Prostate gland (tissue), 2 donors: ENCODE measurements at regions not wholly inside any gene's neighbourhood (a gene's known extent, or its start where the extent isn't known, plus 50 kb on each side); places are given as distances from the start of the nearest gene placed in this dataset.

ENCODE experiments used
- POLR2A ChIP-seq: fragments of 450-650 bp; IDR thresholded peaks from one replicate; pipeline ENCODE4 v1.6.1; 2016; ENCODE audit warnings: antibody characterized with exemption, mild to moderate bottlenecking
- POLR2AphosphoS5 ChIP-seq: sonication (generic); formaldehyde crosslinking; IDR thresholded peaks from one replicate; pipeline ENCODE4 v1.6.1; 2017; ENCODE audit warnings: antibody characterized with exemption
- TF ChIP-seq, protein P1 (sequence below), 4 experiments: fragments of 200-600 bp in 2 of 4; fragments of 450-650 bp in 2 of 4; sonication (generic) in 2 of 4; IDR thresholded peaks; 1 replicate in 3 of 4; 2 replicates in 1 of 4; pipeline ENCODE4 v1.5.1; 2016 to 2019; ENCODE audit warnings: antibody characterized with exemption in 4 of 4, mild to moderate bottlenecking in 2 of 4, moderate library complexity in 2 of 4

- TF ChIP-seq POLR2AphosphoS5 (no peak), POLR2A (no peak)
- TF ChIP-seq, protein P1, sequence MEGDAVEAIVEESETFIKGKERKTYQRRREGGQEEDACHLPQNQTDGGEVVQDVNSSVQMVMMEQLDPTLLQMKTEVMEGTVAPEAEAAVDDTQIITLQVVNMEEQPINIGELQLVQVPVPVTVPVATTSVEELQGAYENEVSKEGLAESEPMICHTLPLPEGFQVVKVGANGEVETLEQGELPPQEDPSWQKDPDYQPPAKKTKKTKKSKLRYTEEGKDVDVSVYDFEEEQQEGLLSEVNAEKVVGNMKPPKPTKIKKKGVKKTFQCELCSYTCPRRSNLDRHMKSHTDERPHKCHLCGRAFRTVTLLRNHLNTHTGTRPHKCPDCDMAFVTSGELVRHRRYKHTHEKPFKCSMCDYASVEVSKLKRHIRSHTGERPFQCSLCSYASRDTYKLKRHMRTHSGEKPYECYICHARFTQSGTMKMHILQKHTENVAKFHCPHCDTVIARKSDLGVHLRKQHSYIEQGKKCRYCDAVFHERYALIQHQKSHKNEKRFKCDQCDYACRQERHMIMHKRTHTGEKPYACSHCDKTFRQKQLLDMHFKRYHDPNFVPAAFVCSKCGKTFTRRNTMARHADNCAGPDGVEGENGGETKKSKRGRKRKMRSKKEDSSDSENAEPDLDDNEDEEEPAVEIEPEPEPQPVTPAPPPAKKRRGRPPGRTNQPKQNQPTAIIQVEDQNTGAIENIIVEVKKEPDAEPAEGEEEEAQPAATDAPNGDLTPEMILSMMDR (IDR thresholded peaks at IDR 0.05) = no peak
Observed at GRCh38 chr19:28948026-28948425, 264.9 kb downstream of the UQCRFS1 start.
